ENCODE measurements at regions not wholly inside any gene's neighbourhood (a gene's known extent, or its start where the extent isn't known, plus 50 kb on each side); places are given as distances from the start of the nearest gene placed in this dataset.

GRCh38 chr10:36251068-36251467 is 609.0 kb upstream of the FZD8 start:
- no peak for TF ChIP-seq CTCF (conservative IDR thresholded peaks at IDR 0.05; ENCODE audit: low read depth, low read length)
- TF ChIP-seq EZH2 (IDR thresholded peaks at IDR 0.05; ENCODE audit: borderline replicate concordance, low read depth, low read length, poor library complexity, severe bottlenecking) = no peak

Measured in A673 (cell line).